Tibial nerve (tissue), 3 donors: ENCODE measurements at regions not wholly inside any gene's neighbourhood (a gene's known extent, or its start where the extent isn't known, plus 50 kb on each side); places are given as distances from the start of the nearest gene placed in this dataset.

ENCODE experiments used
- CTCF ChIP-seq, 5 experiments: fragments of 200-600 bp in 3 of 5; fragments of 450-650 bp in 2 of 5; sonication (generic) in 3 of 5; IDR thresholded peaks; one replicate each; pipeline ENCODE4 v1.5.1; 2016 to 2019; ENCODE audit warnings: antibody characterized with exemption in 5 of 5, mild to moderate bottlenecking in 3 of 5, moderate library complexity in 2 of 5
- POLR2A ChIP-seq, 2 donors: fragments of 450-650 bp; IDR thresholded peaks; one replicate each; pipeline ENCODE4 v1.6.1; 2017; ENCODE audit warnings: antibody characterized with exemption in 2 of 2, mild to moderate bottlenecking in 2 of 2, moderate library complexity in 2 of 2

- no peak for TF ChIP-seq POLR2A (IDR thresholded peaks at IDR 0.05)
- no peak for TF ChIP-seq CTCF (IDR thresholded peaks at IDR 0.05)
Measured at GRCh38 chr1:113192980-113193379, 120.0 kb downstream of the LRIG2 start.
